Testis (tissue), 2 donors: ENCODE measurements at regions not wholly inside any gene's neighbourhood (a gene's known extent, or its start where the extent isn't known, plus 50 kb on each side); places are given as distances from the start of the nearest gene placed in this dataset.

Source experiments
- POLR2A ChIP-seq: fragments of 450-650 bp; IDR thresholded peaks from one replicate; pipeline ENCODE4 v1.6.1; 2017; ENCODE audit warnings: antibody characterized with exemption, mild to moderate bottlenecking, moderate library complexity
- TF ChIP-seq, protein P1 (sequence below), 3 experiments: fragments of 450-650 bp in 2 of 3; fragments of 200-600 bp in 1 of 3; sonication (generic) in 1 of 3; IDR thresholded peaks; one replicate each; pipeline ENCODE4 v1.5.1; 2016 to 2019; ENCODE audit warnings: antibody characterized with exemption in 3 of 3, mild to moderate bottlenecking in 2 of 3, moderate library complexity in 1 of 3

DNA sequence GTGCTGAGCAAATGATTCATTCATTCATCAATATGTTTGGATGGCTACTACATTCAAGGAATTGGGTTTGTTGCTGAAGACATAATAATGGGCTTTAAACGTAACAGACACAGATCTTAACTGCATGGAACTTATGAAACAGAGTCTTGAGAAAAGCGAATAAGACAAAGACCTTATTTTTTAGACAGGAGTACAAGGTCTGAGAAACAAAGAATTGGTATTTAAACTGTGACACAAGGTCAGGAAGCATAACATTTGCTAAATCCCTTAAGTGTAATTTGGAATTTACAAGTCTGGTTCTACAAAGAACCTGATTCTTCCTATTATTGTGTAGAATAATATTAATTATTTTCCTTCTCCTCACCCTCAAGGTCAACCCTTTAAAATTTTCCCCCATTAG, 565.4 kb upstream of the RGS18 start:
- TF ChIP-seq, protein P1, sequence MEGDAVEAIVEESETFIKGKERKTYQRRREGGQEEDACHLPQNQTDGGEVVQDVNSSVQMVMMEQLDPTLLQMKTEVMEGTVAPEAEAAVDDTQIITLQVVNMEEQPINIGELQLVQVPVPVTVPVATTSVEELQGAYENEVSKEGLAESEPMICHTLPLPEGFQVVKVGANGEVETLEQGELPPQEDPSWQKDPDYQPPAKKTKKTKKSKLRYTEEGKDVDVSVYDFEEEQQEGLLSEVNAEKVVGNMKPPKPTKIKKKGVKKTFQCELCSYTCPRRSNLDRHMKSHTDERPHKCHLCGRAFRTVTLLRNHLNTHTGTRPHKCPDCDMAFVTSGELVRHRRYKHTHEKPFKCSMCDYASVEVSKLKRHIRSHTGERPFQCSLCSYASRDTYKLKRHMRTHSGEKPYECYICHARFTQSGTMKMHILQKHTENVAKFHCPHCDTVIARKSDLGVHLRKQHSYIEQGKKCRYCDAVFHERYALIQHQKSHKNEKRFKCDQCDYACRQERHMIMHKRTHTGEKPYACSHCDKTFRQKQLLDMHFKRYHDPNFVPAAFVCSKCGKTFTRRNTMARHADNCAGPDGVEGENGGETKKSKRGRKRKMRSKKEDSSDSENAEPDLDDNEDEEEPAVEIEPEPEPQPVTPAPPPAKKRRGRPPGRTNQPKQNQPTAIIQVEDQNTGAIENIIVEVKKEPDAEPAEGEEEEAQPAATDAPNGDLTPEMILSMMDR (IDR thresholded peaks at IDR 0.05) = no peak
- TF ChIP-seq POLR2A = no peak
